ENCODE measurements at regions not wholly inside any gene's neighbourhood (a gene's known extent, or its start where the extent isn't known, plus 50 kb on each side); places are given as distances from the start of the nearest gene placed in this dataset.

DNA sequence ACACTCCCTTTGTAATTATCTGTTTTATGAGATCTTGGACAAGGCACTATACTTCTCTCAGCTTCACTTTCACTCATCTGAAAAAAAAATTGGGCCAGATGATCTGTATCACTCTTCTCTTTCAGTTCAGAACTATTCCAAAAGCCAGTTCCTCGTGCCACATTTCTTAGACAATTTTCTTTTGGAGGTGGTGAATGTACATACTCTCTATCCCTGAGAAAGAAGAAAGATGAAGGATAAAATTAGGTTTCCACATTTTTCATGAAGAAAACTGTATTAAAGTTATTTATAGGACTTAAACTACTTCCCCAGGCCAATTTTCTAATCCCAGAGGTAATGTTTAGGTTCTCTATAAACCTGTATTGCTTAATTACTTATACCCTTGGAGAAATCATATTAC is 171.6 kb downstream of the SLC6A15 start:
- DNase-seq: no peak

DNA sequence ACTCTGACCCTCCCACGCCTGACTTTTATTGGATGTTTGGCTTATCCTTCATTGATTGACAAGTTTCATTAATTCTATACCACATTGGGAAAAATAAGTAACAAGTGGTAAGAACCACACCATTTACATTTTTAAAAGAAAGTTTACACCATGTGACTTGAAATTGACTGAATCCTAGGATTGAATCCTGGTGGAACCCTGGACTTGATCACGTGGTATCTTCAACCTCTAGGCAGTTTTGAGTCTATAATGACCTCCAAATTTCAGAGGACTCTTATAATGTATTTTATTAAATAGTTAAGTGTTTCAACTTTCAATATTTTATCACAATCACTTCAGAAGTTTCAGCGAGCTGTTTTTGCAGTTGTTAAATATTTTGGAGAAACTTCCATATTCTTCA is 172.0 kb downstream of the SLC6A15 start:
- DNase-seq: no peak

DNA sequence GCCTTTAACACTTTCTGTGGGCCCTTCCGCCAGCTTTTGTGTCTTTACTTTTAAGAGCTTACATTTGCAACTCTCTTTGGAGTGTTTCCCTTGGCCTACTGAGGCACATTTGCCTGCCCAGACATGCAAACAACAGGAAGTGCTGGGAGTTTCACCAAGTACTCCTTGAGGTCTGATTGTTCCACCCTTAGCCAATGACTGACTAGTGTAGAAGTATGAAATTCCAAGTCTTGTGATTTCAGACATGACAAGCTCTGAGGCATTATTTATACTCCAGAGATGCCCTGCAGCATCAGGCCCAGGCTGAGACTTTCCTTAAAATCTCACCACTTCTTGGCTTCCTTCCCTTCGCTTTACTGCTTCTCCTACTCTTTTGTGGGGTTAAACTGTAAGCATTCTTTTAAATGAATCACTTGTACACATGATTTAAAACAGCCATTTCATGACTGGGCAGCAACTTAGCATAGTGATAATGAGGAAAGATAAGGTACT is 174.1 kb downstream of the SLC6A15 start:
- DNase-seq: no peak

DNA sequence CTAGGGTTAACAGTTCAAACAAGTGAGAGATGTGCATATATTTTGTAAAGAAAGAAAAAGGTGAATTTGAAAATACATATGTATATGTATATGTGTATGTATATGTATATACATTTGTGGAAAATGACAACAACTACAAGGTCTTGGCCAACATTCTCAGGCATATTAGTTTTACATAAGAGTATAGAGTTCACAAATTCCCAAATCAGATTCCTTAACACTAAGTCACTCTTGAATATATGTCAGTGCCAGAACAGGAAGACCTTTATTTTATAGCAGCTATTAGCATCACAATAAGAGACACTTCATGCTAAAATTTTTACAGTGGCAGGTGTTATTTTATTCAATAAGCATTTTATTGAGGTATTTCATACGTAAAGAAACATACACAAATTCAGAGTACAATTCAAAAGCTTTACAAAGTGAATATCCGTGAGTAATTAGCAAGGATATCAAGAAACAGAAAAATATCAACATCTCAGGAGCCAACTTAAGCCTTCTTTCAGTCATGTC is 179.7 kb downstream of the SLC6A15 start:
- no peak for DNase-seq

DNA sequence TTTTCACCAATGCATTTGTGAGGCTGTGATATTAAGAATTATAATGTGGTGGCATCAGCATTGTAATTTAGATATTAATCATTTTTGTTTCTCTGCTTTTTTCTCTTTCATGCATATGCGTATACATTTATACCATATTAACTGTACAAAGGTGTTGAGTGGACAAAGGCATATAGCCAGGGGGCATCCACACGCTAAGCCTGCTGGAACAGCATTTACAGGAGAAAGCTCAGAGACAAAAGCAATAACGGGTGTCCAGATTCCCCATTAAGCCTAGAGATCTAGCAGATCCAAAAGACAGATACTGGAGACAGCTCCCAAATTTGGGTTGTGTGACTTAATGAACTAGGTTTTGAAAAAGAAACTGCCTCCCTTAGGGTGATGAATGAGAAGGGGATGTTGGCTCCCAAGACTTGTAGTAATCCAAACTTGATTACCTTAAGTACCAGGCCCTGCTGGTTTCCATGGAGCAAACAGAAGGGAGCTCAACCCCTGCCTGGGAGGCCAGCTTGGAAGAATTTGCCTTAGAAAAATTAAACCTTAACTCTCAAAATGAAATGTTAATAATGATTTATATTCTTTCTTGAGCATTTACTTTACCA is 181.9 kb downstream of the SLC6A15 start:
- no peak for DNase-seq

DNA sequence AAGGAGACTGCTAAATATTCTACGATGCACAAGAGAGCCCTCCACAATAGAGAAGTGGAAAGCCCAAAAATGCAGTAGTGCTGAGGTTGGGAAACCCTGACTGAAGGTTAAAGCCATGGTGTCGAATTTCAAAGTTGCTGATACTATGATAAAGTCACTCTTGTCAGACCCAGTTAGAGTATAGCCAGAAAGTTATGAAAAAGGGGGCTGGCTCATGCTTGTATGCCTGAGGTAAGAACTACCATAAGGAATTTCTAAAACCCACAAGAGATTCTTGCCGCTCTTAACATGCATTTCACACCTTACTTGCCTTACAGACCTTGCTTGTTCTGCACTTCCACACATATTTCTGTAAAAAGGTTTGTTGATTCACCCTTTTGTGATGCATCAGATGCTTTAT is 184.6 kb downstream of the SLC6A15 start:
- DNase-seq: no peak

DNA sequence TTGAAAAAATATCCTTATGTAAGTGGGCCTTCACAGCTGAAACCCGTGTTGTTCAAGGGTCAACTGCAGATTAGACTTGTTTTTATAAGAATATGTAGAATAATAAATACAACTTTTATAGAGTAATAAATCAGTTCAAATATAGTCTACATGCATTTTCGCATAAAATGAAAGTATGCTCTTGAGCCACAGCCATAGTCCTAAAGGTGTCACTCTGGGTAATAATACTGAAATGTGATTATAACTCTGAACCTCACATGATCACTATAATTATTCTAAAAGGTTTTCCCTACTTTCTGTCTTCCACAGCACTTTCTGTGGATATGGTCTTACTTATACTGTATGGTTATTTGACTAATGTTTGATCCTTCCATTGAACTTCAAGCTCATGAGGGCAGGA is 185.8 kb downstream of the SLC6A15 start:
- DNase-seq: no peak

DNA sequence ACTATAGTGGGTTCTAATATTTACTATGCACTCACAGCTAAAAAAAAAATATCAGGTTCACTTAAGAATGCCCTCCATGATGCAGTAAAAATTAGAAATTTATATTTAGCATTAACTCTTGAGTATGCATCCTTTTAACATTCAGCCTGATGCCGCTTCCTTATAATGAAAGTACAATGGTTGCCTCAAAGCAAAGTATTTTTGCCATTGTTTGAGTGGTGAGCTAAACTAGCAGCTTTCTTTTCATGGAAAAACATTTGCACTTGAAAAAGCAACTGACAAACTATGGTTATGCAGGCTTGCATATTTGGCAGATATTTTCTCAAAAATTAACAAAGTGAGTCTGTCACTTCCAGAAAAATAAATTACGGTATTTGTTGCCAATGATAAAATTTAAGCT is 188.6 kb downstream of the SLC6A15 start:
- DNase-seq: no peak

DNA sequence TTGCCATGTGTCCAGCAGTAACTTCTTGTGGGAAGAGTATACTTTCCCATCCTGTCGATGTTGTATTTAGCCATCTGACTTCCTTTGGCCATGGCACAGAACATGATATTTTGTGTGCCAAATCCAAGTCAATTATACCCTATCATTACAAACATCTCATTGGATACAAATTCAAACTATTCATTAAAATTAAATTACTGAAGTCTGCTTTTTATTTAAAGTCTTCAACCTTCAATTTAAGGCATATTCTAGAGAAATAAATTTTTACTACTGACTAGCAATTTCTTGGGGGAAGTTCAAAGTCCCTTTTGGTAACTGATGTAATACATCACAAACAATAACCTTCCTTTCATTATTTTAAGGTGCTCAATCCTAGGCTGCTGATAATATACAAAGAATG is 192.6 kb downstream of the SLC6A15 start:
- DNase-seq: no peak

DNA sequence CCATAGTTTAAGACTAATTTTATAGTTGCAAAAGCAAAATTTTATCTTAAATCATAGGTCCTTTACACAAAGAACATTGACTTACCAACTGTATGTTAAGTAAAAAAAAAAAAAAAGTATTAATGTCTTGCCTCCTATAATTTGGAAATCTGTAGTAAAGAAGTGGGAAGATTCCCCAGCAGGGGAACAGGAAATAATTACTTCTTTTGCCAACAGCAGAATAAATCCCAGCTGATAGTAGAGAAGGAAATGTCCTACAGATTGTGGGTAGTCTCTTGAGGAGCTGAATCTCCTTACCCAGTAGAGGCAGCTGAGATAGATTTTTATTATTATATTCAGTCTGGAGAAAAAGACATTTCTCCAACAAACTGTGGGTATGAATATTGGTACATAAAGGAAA is 193.7 kb downstream of the SLC6A15 start:
- no peak for DNase-seq

DNA sequence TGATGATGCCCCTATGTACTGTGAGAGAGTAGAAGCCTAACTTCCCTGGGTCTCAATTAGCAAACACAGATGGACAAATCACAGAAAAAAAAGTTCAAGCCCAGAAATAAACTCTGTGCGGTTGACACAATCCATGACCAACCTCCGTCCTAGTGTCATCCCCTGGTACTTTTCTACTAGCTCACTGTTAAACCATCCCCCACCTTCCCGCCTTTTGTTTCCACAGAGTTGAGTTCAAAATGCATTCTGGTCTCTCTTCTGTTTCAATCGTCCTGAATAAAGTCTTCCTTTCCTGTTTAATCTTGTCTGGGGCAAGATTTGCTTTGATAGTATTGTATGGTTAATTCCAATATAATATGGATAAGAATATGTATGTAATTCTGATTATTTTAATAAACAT is 199.9 kb downstream of the SLC6A15 start:
- DNase-seq: no peak

DNA sequence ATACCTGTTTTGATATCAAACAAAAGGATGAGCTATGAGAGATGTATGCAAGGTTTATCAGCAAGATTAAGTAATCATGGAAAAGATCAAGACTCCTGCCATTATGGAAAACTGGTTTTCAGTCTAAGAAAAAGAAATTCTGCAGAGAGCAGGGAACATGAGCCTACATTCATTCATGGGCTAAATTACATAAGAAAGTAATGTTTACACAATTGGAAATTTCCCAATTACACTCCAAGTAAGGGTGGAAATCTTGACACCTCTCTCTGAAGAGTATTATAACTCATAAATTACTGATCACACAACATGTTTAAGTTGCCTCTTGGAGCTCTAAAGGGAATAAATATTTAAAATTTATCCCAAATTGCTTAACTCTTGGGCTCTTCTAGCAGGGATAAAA is 206.2 kb downstream of the SLC6A15 start:
- no peak for DNase-seq

DNA sequence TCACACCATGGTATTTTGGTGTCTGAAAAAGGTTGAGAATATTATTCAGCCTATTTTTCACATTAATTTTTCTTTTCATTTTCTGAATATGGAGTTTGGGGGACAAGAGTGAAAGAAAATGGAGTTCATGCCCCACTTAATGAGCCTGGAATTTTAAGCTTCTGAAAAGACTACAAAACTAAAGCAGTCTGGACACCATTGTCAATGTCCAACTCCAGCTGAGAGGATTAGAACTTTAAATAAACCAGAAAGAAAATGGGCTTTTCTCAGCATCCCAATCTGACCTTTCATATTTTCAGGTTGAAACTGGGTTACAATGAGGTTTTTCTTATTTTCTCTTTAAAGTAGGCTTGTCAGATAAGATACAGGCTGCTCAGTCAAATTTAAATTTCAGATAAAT is 207.7 kb downstream of the SLC6A15 start:
- no peak for DNase-seq

DNA sequence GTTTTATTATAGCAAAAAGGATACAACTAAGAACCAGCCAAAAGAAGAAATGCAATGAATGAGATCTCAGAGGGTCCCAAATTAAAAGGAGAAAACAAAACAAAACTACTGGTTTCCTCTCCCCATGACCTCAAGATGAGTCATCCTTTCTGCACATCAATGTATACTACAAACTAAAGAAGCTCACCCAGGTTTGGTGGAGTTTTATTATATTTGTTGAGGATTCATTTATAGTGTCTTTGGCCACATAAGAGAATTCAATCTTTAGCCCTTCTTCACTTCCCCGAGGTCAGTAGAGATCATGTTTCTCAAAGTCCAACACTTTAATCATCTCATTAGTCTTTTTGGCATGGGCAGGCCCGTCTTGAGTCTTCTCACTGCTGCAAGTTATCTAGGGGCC is 210.6 kb downstream of the SLC6A15 start:
- no peak for DNase-seq

DNA sequence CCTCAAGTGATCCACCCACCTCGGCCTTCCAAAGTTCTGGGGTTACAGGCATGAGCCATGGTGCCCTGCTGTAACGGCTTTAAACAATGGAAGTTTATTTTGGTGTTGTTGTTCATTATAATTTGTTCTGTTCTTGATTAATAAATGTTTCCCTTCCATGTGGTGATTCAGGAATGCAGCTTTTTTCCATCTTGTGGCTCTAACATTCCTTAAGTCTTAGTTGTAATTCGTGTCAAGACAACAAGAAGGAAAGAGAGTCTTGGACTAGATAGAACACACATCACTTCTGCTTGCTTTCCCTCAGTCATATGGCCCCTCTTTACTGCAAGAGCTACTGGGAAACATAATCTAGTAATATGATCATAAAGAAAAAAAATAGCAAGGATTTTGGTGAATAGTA is 211.6 kb downstream of the SLC6A15 start:
- DNase-seq: no peak

DNA sequence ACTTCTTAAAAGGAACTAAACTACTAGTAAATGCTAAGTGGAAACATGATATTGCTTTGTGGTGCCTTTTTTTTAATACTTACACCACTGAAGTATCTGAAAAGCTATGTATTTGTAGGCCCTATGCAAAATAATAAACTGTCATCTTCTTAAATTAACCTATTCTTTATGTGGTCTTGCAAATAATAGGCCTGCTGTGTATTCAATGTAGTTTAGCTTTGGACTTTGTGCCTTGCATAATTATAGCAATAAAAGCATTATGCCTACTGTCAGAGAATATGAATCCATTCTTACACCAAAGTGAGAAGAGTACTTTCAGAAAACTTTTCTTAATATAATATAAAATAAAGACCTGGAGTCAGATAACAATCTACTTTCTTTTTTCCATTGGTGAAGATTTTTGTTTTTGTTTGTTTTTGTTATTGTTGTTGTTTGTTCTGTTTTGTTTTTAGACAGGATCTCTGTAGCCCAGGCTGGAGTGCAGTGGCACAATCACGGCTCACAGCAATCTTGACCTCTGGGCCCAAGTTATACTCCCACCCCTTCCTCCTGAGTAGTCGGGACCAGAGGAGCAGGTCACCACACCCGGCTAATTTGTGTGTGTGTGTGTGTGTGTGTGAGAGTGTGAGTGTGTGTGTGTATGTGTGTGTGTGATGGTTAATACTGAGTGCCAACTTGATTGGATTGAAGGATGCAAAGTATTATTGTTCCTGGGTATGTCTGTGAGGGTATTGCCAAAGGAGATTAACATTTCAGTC is 213.8 kb downstream of the SLC6A15 start:
- no peak for DNase-seq

DNA sequence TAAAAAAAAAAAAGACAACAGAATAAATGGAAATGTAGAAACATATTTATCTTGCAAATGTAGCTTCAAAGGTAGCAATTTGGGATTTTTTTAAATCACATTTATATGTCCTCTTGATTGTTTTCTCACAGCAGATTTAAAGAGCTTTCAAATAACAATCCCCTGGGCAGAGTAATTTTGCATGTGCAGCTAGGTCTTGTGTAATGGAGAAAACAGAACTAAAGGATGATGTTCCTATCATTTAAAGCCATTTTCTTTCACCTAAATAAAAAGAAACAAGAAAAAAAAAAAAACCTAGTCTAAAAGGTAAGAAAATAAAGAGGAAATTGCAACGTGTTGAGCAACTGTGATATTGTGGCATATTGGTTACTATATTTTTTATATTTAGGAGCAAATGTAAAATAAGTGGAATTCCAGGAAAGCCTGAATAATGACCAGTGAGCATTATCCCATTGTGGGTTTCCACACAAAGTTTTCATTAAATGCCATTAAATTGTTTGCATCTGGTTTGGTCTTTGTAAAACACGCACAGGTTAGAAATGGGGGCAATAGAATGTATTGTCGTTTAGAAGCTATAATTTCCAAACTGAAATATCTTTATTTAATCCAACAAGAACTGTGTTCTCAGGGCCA is 215.6 kb downstream of the SLC6A15 start:
- DNase-seq: no peak

DNA sequence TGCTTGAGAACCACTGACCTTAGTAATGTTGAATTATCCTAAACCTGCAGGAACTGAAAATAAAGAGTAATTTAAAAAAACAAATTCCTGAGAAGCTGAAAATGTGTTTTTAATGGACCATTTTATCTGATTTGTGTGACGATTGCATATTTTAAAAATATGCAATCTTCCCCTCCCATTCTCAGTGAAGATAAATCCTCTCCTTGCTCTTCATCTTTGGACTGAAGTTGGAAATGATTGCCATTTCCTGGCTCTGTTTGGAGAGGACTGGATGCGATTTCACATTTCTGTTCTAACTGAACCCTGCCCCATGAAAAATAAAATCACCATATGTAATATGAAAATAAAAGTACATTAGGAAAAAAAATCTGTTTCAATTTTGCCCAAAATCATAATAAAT is 216.3 kb downstream of the SLC6A15 start:
- DNase-seq: peak; percentile 12

DNA sequence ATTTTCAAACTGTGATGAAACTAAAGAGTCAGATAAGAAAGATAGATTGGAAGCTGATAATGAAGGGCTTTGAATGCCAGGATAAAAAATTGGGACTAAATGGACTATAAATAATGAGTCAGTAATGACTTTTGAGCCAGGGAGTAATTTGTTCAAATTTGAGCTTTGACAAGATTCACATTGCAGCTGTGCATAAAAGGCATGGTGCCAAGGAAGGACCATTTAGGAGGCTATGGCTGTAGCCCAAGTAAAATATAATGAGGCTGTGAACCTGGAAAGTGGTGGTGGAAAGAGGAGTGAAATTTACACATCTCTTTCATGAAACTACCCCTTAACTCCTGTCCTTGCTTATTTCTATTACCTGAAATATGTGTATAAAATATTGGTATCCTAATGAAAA is 218.5 kb downstream of the SLC6A15 start:
- no peak for DNase-seq

DNA sequence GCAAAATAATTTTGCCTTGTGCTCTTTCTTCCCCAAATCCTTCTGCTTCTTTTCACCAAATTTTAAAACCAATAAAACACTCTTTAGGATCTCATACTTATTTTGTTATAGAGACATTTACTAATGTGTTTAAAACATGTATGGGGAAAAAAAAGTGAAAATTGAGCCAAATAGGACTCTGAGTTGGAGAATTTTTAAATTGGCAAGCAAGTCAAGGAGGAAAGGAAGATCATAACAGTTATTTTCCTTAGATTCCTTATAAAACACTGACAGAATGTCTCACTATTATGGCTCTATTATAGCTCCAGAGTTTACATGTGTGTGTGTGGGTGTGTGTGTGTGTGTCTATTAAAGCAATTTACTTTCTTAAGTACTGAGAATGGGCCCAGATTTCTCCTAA is 220.5 kb downstream of the SLC6A15 start:
- peak; percentile 7 for DNase-seq

DNA sequence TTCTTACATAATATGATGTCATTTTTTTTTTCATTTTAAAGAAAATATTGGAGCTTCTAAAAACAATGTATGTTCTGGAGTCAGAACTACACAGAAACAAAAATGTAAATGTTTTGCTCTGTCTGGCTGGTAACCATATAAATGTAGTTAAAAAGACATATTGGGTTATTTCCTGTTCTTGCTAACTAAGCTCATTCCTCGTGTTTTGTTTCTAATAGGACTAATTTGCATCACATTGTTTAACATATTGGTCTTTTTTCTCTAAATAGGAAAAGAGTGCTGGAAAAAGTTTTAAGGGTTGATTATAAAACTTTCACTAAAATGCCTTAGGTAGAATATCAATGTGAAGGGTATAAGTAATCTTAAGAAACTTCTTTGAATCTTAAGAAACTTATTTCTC is 221.3 kb downstream of the SLC6A15 start:
- DNase-seq: peak; percentile 24

DNA sequence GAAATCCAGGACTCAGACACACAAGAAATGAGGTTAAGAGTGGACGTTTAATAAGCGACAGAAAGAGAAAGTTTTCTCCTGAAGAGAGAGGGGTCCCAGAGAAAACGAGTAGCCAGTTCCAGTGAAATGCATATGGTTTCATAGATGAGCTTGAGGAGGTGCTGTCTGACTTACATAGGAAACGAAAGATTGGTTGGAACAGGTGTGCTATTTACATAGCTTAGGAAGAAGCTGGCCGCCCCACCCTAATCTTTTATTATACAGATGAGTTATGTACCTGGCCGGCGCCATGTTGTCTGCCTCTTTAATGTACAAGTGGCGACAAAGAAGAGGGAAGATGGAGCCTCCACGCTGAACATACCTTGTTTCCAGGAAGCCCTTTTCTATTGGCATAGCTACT is 223.0 kb downstream of the SLC6A15 start:
- DNase-seq: no peak

DNA sequence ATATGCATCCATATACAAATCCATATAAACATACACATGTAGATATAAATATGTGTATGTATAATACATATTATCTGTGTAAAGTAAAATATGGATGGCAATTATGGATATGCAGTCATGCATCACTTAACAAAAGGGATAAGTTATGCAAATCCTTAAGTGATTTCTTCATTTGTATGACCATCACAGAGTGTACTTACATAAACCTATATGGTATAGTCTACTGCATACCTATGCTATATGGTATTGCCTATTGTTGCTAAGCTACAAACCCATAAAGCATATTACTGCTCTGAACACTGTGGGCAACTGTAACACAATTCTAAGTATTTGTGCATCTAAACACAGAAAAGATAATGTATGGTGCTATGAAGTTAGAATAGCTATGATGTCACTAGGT is 227.2 kb downstream of the SLC6A15 start:
- DNase-seq: no peak

DNA sequence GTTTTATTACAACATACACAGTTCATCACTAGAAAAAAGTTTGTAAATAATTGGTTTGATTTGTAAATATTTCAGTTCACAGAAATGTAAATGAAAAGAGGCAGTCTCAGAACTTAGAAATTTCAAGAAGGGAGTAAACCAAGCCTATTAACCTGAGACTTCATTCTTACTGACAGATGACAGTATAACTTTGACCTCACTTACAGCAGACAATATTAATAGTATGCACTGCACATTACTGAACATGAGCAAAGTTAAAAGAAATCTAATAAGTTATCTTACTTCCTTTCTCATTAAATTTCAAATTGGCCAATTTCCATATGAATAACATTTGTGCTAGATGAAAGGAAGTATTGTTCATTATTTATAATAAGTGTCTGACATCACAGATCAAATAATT is 235.8 kb downstream of the SLC6A15 start:
- no peak for DNase-seq

Measured in skin of body (tissue), 1 donor.